DND-41 (cell line): ENCODE measurements at regions not wholly inside any gene's neighbourhood (a gene's known extent, or its start where the extent isn't known, plus 50 kb on each side); places are given as distances from the start of the nearest gene placed in this dataset.

Experiments used
- CTCF ChIP-seq: IDR thresholded peaks from 2 replicates; pipeline ENCODE4 v1.5.1; 2012; ENCODE audit warnings: borderline replicate concordance, low read length, moderate library complexity, mild to moderate bottlenecking; ENCODE audit not compliant: poor library complexity, severe bottlenecking; ENCODE audit errors: extremely low read depth
- EZH2 ChIP-seq: IDR thresholded peaks from 3 replicates; pipeline ENCODE4 v1.6.1; 2012; ENCODE audit warnings: borderline replicate concordance, low read depth, mild to moderate bottlenecking, moderate library complexity, low read length, inconsistent platforms; ENCODE audit not compliant: severe bottlenecking

- TF ChIP-seq CTCF = no peak
- no peak for TF ChIP-seq EZH2
Observed at GRCh38 chr1:147379889-147380288, 137.4 kb downstream of the CHD1L start.
